HEK293T (cell line): ENCODE measurements at regions not wholly inside any gene's neighbourhood (a gene's known extent, or its start where the extent isn't known, plus 50 kb on each side); places are given as distances from the start of the nearest gene placed in this dataset.

Experiments
- BHLHE40 ChIP-seq: fragments of 450-650 bp; IDR thresholded peaks from 2 replicates; pipeline ENCODE4 v1.6.1; 2016; ENCODE audit warnings: mild to moderate bottlenecking, moderate library complexity, borderline replicate concordance
- FOXM1 ChIP-seq: fragments of 450-650 bp; IDR thresholded peaks from 2 replicates; pipeline ENCODE4 v1.6.1; 2017; ENCODE audit warnings: mild to moderate bottlenecking, borderline replicate concordance
- SUZ12 ChIP-seq: fragments of 450-650 bp; IDR thresholded peaks from 2 replicates; pipeline ENCODE4 v1.6.1; 2016; ENCODE audit warnings: mild to moderate bottlenecking

- TF ChIP-seq BHLHE40 (no peak), FOXM1 (no peak), SUZ12 (no peak)
These were observed 295.4 kb downstream of the PTTG2 start for GRCh38 chr4:38255572-38255971.
